K562 (cell line): ENCODE measurements at regions not wholly inside any gene's neighbourhood (a gene's known extent, or its start where the extent isn't known, plus 50 kb on each side); places are given as distances from the start of the nearest gene placed in this dataset.

ENCODE experiments used
- CHD4 ChIP-seq: fragments of 200-600 bp; sonication (generic); IDR thresholded peaks from 3 replicates; pipeline ENCODE4 v1.6.1; 2012; ENCODE audit warnings: low read depth, mild to moderate bottlenecking, mixed read lengths, low read length, inconsistent platforms; ENCODE audit not compliant: insufficient read depth, insufficient replicate concordance, poor library complexity, severe bottlenecking
- CTCF ChIP-seq, 3 experiments: IDR thresholded peaks in 2 of 3; conservative IDR thresholded peaks in 1 of 3; 2 replicates each; pipeline ENCODE4 v1.5.1; 2011 to 2012; ENCODE audit warnings: low read length in 3 of 3, mild to moderate bottlenecking in 3 of 3, control low read depth in 2 of 3, improper control_type of control experiment in 1 of 3, inconsistent platforms in 1 of 3, low read depth in 1 of 3, mixed read lengths in 1 of 3, moderate library complexity in 1 of 3; ENCODE audit not compliant: insufficient read depth in 2 of 3
- FOXP1 ChIP-seq: sonication (generic); formaldehyde crosslinking; IDR thresholded peaks from 2 replicates; pipeline ENCODE4 v1.8.0; 2022; ENCODE audit warnings: mild to moderate bottlenecking, missing genetic modification reagents
- HBP1 ChIP-seq: fragments of 450-650 bp; formaldehyde crosslinking; IDR thresholded peaks from 2 replicates; pipeline ENCODE4 v1.4.0; 2022; ENCODE audit warnings: missing genetic modification characterization
- POLR2A ChIP-seq: fragments of 450-650 bp; conservative IDR thresholded peaks from 2 replicates; pipeline ENCODE4 v1.6.1; 2016
- RAD21 ChIP-seq, 2 experiments: fragments of 250-450 bp in 1 of 2; fragments of 450-650 bp in 1 of 2; sonication (Bioruptor Pico) in 1 of 2; formaldehyde crosslinking in 1 of 2; IDR thresholded peaks in 1 of 2; conservative IDR thresholded peaks in 1 of 2; 2 replicates each; pipeline versions ENCODE4 v1.4.0 to v1.8.0; 2020 to 2022; ENCODE audit warnings: mild to moderate bottlenecking in 2 of 2, moderate library complexity in 1 of 2
- RAD51 ChIP-seq: fragments of 450-650 bp; IDR thresholded peaks from 2 replicates; pipeline ENCODE4 v1.7.1; 2016; ENCODE audit warnings: low read depth, mild to moderate bottlenecking, borderline replicate concordance
- XRCC4 ChIP-seq: IDR thresholded peaks from one replicate; pipeline ENCODE4 v1.6.1; 2011; ENCODE audit not compliant: insufficient read depth, insufficient read length; ENCODE audit errors: extremely low read depth
- ZBTB5 ChIP-seq: fragments of 450-650 bp; IDR thresholded peaks from 2 replicates; pipeline ENCODE4 v1.6.1; 2017; ENCODE audit warnings: antibody characterized with exemption
- ZNF124 ChIP-seq: sonication (generic); formaldehyde crosslinking; IDR thresholded peaks from 2 replicates; pipeline ENCODE4 v1.8.1; 2022; ENCODE audit warnings: missing genetic modification reagents

GRCh38 chr2:42908518-42909200, 116.3 kb upstream of the HAAO start:
- TF ChIP-seq RAD21 (CRISPR knock-in tag; conservative IDR thresholded peaks at IDR 0.05 in 1 of 2, IDR thresholded peaks at IDR 0.05 in 1 of 2) = no peak
- TF ChIP-seq FOXP1 (CRISPR knock-in tag) = no peak
- no peak for TF ChIP-seq CHD4
- no peak for TF ChIP-seq ZNF124 (CRISPR knock-in tag)
- no peak for TF ChIP-seq CTCF (IDR thresholded peaks at IDR 0.05 in 2 of 3, conservative IDR thresholded peaks at IDR 0.05 in 1 of 3; ENCODE audit: insufficient read depth in 2 of 3, low read depth in 1 of 3, low read length in 3 of 3)
- no peak for TF ChIP-seq ZBTB5
- no peak for TF ChIP-seq POLR2A
- TF ChIP-seq XRCC4 = no peak
- TF ChIP-seq RAD51 = no peak
- no peak for TF ChIP-seq HBP1
